ENCODE measurements at regions not wholly inside any gene's neighbourhood (a gene's known extent, or its start where the extent isn't known, plus 50 kb on each side); places are given as distances from the start of the nearest gene placed in this dataset.

DNA sequence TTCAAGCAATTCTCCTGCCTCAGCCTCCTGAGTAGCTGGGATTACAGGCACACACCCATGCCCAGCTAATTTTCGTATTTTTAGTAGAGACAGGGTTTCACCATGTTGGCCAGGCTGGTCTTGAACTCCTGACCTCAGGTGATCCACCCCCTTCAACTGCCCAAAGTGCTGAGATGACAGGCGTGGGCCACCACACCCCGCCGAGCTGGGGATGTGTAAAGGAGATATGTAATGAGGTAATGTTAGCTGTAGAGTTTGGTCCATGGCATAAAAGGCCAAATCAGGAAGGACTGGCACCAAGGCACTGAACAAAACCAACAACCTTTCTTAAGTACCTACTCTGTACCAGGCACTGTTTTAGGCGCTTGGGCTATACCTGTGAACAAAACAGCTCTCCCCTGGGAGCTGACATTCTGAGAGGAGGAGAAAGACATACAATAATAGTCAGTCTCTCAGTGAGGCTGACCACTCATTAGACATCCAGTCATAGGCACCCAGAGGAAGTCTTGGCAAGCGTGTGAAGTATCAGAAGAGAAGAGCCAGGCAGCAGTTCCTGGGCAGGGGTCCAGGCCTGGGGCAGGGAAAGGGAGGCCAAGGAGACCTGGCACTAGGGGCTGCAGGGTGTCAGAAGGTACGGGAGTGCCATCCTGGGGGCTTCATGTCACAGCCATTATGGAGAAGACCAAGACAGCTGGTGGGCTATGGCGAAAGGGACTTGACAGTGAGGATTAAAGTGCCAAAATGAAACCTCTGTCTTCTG is 164.8 kb upstream of the DTNBP1 start:
- H3K4me3 ChIP-seq (ENCODE audit: low read depth, low read length): no peak overlapping the region
- TF ChIP-seq, protein P1, sequence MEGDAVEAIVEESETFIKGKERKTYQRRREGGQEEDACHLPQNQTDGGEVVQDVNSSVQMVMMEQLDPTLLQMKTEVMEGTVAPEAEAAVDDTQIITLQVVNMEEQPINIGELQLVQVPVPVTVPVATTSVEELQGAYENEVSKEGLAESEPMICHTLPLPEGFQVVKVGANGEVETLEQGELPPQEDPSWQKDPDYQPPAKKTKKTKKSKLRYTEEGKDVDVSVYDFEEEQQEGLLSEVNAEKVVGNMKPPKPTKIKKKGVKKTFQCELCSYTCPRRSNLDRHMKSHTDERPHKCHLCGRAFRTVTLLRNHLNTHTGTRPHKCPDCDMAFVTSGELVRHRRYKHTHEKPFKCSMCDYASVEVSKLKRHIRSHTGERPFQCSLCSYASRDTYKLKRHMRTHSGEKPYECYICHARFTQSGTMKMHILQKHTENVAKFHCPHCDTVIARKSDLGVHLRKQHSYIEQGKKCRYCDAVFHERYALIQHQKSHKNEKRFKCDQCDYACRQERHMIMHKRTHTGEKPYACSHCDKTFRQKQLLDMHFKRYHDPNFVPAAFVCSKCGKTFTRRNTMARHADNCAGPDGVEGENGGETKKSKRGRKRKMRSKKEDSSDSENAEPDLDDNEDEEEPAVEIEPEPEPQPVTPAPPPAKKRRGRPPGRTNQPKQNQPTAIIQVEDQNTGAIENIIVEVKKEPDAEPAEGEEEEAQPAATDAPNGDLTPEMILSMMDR (IDR thresholded peaks at IDR 0.05; ENCODE audit: low read depth, low read length): no peak

DNA sequence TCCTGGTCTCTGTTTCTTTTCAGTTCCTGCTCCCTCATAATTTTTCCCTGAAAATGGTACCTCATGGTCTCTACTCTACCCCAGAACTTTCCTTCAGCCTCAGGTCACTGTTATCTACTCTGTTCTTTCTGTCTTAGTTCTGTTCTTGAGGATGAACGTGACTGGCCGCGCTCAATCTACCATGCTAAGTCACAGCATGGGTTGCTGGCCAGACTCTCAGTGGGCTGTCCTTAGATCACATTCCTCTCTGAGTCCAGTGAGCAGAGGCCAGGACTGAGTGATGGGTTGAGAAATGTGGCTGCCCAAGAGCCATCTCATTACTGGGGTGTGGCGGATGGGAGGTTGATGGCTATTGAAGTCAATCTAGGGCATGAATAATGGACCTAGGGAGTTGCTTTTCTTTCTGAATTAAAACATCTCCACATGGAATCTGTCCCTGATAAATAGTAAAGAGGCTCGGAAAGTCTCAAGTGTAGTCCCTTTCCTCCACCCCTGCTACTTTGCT is 164.0 kb upstream of the DTNBP1 start:
- TF ChIP-seq, protein P1 (IDR thresholded peaks at IDR 0.05; ENCODE audit: low read depth, low read length): no peak
- no peak overlapping the region for H3K4me3 ChIP-seq (ENCODE audit: low read depth, low read length)

DNA sequence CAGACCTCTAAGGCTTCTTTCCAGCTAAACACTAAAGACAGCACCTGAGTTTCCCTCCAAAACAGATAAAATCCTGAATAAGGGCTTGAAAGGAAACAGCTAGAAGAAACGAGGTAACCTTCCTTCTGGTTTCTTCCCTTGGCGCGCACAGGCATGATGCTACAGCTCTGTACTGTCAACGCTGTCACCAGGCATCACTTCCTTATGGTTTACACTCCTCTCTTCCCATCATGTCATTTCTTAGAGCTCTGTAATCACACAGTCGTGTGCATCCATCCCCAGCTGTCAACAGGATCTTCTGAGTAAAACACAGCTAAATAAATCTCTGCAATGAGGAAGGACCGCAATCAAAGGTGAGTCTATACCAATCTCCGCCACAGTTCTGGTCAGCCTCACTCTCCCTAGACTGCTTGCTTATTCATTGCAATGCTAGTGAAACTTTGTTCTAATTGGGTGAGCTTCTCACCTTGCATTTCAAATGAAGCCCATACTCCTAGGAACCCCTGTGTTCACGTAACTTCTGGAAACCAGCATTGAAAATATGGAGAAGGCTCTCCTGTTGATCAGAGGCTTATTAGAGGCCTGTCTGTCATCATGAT is 162.6 kb upstream of the DTNBP1 start:
- no peak overlapping the region for H3K4me3 ChIP-seq (ENCODE audit: low read depth, low read length)
- TF ChIP-seq, protein P1 (IDR thresholded peaks at IDR 0.05; ENCODE audit: low read depth, low read length): no peak

DNA sequence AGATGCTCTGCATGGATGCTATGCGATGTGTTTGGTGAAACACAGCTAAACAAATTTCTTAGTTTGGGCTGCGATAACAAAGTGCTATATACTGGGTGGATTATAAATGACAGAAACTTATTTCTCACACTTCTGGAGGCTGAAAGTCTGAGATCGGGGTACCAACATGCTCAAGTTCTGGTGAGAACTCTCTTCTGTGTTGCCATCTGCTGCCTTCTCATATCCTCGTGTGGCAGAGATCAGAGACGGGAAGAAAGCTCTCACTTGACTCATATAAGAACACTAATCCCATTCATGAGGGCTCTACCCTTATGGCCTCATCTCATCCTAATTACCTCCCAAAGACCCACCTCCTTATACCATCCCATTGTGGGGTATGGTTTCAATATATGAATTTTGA is 162.0 kb upstream of the DTNBP1 start:
- TF ChIP-seq, protein P1 (IDR thresholded peaks at IDR 0.05; ENCODE audit: low read depth, low read length): no peak
- H3K4me3 ChIP-seq (ENCODE audit: low read depth, low read length): no peak overlapping the region

DNA sequence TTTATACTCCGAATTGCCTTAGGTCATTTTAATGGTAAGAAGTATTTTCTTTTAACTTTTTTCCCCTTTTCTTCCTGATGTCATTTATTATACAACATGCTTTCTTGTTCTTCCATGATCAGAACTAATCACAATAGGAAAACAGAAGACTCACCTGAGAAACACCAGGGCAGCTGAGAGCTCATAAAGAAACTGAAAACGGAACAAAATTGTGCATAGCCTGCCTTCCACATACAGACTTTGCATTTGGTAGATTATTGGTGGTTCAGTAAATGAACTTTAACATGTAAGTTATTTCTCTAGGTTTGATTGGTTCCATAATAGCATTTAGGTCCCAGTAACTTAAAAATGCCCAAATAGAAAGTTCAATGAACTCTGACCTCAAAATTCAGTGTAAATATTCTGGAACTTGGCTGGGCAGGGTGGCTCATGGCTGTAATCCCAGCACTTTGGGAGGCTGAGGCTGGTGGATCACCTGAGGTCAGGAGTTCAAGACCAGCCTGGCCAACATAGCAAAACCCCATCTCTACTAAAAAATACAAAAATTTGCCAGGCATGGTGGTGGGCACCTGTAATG is 161.1 kb upstream of the DTNBP1 start:
- no peak overlapping the region for H3K4me3 ChIP-seq (ENCODE audit: low read depth, low read length)
- TF ChIP-seq, protein P1 (IDR thresholded peaks at IDR 0.05; ENCODE audit: low read depth, low read length): no peak

DNA sequence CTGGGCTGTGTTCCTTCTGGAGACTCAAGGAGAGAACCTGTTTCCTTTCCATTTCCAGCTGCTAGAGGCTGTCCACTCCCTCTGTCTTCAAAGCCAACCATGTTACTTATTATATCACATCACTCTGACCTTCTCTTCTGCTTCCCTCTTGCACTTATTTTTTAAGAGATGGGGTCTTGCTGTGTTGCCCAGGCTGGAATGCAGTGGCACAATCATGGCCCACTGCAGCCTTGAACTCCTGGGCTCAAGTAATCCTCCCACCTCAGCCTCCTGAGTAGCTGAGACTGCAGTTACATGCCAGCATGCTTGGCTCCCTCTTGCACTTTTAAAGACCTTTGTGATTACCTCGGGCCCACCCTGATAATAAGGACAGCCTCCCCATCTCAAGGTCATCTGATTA is 160.0 kb upstream of the DTNBP1 start:
- H3K4me3 ChIP-seq (ENCODE audit: low read depth, low read length): no peak overlapping the region
- TF ChIP-seq, protein P1 (IDR thresholded peaks at IDR 0.05; ENCODE audit: low read depth, low read length): no peak

DNA sequence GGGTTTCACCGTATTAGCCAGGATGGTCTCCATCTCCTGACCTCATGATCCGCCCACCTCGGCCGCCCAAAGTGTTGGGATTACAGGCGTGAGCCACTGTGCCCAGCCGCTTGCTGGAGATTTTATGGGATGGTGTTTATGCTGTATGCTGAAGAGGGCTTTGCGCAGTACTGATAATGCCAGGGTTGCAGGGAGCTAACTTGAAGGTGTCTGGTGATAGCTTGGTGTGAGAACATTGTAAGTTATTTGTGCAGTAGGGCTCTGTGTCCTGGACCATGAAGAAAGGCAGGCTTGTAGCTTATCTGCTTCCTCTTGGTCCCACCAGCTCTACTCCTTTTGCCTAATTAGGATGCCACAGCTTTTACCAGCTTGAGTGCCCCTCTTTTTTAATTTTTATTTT is 157.0 kb upstream of the DTNBP1 start:
- TF ChIP-seq, protein P1 (IDR thresholded peaks at IDR 0.05; ENCODE audit: low read depth, low read length): no peak

More for the DNA sequence above, 157.0 kb upstream of the DTNBP1 start:
- no peak overlapping the region for H3K4me3 ChIP-seq (ENCODE audit: low read depth, low read length)

Measured in WI38 (cell line).